GM21619 (cell line): ENCODE measurements at regions not wholly inside any gene's neighbourhood (a gene's known extent, or its start where the extent isn't known, plus 50 kb on each side); places are given as distances from the start of the nearest gene placed in this dataset.
"Not testable (repeated sequence)": the region's sequence is repeated elsewhere in the genome, so short reads cannot be mapped to it uniquely, and the experiment has no call there.

ENCODE experiments used
- ATAC-seq: cut with Tn5 transposase; IDR thresholded peaks from one replicate; pipeline ENCODE4 v1.9.1; 2021; ENCODE audit not compliant: unreplicated experiment

DNA sequence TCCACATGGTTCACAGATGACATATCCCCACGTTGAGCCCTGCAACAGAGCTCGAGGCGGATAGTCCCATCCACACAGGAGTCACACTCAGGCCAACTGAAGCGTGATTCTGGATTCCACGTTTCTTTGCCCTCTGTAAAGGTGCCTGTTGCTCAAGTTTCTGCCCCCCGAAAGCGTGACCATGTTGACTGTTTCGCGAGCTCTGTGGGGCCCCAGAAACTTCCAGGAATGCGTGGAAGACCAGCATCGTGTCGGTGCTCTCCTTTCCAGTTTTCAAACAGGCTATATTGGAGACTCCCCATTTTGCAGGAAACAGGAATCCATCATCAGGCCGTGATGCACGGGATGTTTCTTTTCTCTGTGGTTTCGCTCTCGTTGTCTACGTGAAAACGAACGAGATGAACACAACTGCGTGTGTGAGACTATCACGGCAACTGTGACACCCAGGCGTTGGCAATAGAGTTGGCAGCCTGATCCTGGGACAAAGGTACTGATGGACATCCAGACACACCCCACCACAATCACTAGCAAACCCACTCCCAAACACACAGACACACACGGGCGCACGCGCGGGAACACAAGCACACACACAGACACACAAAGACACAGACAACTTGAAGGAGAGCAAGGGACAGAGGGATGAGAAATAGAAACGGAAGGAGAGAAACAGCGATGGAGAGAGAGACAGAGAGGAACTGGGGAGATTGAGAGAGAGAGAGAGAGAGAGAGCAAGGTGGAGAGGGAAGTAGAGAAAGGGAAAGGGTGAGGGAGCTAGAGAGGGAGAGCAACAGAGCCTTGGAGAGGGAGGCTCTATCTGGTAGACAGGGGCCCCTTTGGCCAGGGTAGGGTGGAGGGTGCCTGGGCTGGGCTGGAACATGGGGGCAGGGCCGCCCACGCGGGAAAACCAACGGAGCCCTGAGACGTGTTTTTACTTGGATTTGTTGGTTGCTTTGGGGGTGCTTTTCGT is 1609.3 kb downstream of the SPATA31A7 start:
- not testable (repeated sequence) for ATAC-seq

- ATAC-seq, result not testable (repeated sequence)
Measured at GRCh38 chr9:62799851-62800371, 1610.1 kb downstream of the SPATA31A7 start.

DNA sequence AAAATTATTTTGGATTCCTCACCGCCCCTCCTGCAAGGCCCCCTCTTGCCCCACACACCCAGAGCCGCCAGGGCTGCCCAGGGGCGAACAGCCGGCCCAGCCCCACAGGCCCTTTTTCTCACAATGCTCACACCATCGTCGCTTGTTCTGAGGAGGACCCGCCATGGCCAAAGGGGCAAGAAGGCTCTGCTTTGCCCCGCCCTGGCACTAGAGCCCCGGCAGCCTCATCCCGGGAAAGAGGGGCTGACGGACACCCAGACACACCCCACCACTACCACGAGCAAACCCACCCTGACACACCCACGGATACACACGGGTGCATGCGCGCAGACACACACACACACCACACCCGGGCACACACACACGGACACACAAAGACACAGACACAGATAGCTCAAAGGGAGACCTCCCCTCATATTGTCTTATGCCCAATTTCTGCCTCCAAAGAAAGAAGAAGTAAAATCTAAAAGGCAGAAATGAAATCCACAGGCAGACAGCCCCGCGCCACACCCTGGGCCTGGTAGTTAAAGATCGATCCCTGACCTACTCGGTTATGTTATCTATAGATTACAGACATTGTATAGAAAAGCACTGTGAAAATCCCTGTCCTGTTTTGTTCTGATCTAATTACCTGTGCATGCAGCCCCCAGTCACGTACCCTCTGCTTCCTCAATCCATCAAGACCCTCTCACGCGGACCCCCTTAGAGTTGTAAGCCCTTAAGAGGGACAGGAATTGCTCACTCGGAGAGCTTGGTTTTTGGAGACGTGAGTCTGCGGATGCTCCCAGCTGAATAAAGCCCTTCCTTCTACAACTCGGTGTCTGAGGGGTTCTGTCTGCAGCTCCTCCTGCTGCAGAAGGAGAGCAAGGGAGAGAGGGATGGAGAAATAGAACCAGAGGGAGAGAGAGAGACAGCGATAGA is 1610.9 kb downstream of the SPATA31A7 start:
- not testable (repeated sequence) for ATAC-seq

DNA sequence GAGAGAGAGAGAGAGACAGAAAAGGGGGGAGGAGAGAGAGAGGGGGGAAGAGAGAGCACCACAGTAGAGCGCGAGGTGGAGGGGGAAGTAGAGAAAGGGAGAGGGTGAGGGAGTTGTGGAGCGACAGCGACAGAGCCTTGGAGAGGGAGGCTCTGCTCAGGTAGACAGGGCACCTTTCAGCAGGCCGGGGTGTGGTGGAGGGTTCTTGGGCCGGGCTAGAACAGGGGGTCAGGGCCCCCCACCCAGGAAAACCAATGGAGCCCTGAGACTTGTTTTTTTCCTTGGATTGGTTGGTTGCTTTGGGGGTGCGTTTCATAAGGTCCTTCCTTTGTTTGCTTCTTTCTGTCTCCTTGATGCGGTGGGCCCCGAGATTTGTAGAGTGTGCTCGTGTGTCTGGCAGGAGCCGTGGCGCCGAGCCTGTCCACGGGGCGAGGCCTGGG is 1611.6 kb downstream of the SPATA31A7 start:
- ATAC-seq, result not testable (repeated sequence)

- peak; percentile 100 for ATAC-seq
Measured at GRCh38 chr9:62801961-62802718, 1612.3 kb downstream of the SPATA31A7 start.

DNA sequence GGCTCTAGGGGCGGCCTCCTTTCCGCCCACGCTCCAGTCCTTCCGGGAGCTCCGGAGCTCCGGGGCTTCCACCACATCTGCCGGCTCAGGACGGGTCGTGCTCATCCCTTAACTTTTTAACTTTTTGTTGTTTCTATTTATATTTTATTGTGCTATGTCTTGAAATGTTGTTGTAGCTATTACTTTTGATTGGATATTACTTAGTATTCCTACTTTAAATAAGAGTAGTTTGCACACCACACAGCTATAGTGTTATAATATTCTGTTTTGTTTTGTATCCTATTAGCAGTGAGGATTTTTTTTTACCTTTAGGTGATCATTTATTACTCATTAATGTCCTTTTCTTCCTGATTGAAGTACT is 1612.9 kb downstream of the SPATA31A7 start:
- ATAC-seq, result not testable (repeated sequence)

- not testable (repeated sequence) for ATAC-seq
Measured at GRCh38 chr9:62803099-62803498, 1613.3 kb downstream of the SPATA31A7 start.

DNA sequence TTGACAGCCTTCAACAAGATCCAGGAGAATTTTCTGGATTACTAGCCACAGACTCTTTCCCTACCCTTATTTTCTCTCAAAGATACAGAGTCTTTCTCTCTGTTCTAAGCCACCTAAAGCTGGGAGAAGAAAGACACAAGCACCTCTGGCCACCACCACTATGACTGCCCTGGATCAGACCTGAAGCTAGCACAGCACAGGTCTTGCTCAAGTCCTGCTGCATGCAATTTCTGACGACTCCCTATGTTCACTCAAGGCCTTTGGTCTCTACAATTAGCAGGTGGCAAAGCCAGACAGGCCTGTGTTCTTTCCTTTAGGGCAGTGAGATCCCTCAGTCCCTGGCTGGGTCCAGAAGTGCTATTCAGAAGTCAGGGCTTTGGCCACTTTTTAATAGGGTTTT is 1614.5 kb downstream of the SPATA31A7 start:
- not testable (repeated sequence) for ATAC-seq

- not testable (repeated sequence) for ATAC-seq
Measured at GRCh38 chr9:62807424-62807823, 1617.6 kb downstream of the SPATA31A7 start.

DNA sequence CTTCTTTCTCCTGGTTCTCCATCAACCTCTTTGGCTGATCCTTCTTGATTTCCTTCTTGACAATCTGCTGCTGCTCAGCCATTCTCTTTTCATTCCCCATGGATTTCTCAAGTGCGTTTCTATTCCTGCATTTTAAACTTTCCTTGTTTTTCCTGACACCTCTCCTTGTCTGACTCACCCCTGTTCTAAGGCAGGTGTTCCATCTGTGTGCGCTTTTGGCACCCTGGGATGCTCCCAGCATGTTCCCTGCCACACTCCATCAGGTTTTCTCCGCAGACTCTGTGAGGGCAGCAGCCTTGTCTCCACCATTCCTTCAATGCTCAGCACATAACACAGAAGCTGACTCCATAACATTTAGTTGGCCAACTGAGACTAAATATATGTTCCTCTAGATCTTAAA is 1618.2 kb downstream of the SPATA31A7 start:
- ATAC-seq, result not testable (repeated sequence)

GRCh38 chr9:62810318-62810717 is 1620.5 kb downstream of the SPATA31A7 start:
- ATAC-seq, result not testable (repeated sequence)

DNA sequence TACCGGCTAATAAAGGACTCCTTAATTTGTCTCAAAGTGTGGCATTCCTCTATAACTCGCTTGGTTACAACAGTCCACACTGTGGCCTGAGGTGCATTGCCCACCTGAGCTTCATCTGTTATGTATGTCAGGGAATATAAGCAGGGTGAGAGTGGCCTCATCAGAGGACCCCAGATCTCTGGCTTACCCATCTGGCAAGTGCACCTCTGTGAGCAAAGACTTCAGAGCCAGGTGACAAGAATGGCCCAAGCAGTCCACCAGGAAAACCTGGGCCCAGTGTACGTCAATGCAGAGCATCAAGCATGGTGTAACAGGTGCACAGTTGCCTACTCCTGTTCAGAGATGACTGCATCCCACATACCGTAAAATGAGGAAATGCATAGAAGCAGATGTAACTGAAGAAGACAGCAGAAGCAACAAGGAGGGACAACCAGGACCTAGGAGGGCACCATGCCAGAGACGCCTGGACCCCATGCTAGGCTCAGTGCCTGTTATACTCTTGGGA is 1621.0 kb downstream of the SPATA31A7 start:
- ATAC-seq, result not testable (repeated sequence)

GRCh38 chr9:62815436-62815835 is 1625.6 kb downstream of the SPATA31A7 start:
- ATAC-seq, result not testable (repeated sequence)

DNA sequence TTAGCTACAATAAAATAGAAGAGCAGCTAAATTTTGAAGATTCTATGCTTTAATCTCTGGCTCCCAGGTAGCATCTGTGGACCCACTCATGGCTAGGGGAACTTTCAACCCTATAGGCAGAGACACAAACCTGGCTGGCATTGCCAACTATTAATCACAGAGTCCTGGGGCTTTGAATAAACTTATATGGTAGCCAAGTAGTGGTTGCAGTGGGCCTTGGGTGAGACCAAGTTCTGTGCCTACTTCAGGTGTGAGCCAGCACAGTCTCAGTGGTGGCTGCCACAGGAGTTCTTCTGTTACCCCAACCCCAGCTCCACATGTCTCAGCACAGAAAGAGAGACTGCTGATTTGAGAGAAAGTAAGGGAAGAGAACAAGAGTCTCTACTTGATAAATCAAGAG is 1626.5 kb downstream of the SPATA31A7 start:
- not testable (repeated sequence) for ATAC-seq

DNA sequence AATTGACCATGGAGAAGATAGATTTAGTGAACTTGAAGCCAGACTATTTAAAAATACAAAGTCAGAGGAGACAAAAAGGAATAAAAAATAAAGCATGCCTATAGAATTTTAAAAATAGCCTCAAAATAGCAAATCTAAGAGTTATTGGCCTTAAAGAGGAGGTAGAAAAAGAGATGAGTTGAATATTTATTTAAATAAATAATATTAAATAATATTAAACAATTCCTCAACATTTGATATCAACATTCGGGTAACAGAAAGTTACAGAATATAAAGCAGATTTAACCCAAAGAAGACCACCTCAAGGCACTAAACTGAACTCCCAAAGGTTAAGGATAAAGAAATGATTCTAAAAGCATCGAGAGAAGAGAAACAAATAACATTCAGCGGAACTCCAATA is 1627.4 kb downstream of the SPATA31A7 start:
- not testable (repeated sequence) for ATAC-seq

DNA sequence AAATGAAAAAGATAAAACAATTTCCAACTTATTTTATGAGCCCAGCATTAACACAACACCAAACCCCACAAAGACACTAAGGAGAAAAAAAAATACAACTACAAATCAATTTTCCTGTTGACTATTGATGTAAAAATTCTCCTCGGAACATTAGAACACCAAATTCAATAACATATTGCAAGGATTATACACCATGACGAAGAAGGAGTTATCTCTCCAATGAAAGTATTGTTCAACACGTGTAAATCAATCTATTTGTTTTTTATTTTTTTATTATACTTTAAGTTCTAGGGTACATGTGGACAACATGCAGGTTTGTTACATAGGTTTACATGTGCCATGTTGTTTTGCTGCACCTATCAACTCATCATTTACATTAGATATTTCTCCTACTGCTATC is 1632.3 kb downstream of the SPATA31A7 start:
- not testable (repeated sequence) for ATAC-seq

GRCh38 chr9:62827957-62828907 is 1638.4 kb downstream of the SPATA31A7 start:
- ATAC-seq, result not testable (repeated sequence)

DNA sequence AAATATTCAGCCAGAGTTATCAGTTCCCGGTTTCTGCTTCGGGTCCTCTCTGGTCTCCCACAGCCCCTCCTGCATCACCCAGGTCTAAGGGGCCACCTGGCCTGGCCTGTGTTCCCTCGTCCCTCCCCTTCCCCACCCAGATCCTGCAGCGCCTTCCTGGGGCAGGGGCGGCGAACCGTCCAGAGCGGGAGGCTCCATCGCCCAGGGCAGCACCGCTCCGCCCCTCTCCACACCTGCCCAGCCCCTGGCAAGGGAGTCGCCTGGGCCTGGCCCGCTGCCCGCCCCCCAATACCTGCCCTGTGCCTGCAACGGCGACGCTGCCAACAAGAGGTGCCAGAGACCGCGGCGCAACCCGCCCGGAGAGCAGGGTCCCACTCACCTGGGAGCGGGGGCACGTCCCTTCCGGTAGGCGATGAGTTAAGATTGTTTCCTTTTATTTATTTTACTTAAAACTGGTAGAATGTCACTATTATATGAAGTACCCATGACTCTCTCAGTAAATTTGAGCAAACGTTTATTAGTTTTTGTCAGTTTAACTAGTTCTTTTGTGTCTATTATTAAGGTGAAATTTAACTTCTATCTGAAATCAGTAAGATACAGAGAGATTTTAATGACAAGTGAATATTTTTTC is 1641.1 kb downstream of the SPATA31A7 start:
- ATAC-seq, result not testable (repeated sequence)
